Neural cell (in vitro differentiated cells): ENCODE measurements at regions not wholly inside any gene's neighbourhood (a gene's known extent, or its start where the extent isn't known, plus 50 kb on each side); places are given as distances from the start of the nearest gene placed in this dataset.

ENCODE experiments used
- H2AFZ ChIP-seq: fragments of 200-600, 300-800 bp; sonication (generic), shearing (Covaris generic); 2 replicates; pipeline ENCODE4 v1.6.0; 2014; ENCODE audit warnings: low read depth, mild to moderate bottlenecking, antibody characterized with exemption, low read length, moderate library complexity
- H3F3A ChIP-seq: fragments of 200-600 bp; shearing (Covaris generic); 2 replicates; pipeline ENCODE4 v1.6.1; 2016; ENCODE audit warnings: mild to moderate bottlenecking, moderate library complexity, mixed read lengths, antibody characterized with exemption, low read length; ENCODE audit not compliant: insufficient read depth, poor library complexity, severe bottlenecking
- H3K27ac ChIP-seq: fragments of 200-600, 300-800 bp; sonication (generic), shearing (Covaris generic); 2 replicates; pipeline ENCODE4 v1.5.1; 2014; ENCODE audit warnings: mild to moderate bottlenecking, low read length, moderate library complexity
- H3K27me3 ChIP-seq: fragments of 300-800, 200-600 bp; sonication (generic), shearing (Covaris generic); 2 replicates; pipeline ENCODE4 v1.6.0; 2014; ENCODE audit warnings: mild to moderate bottlenecking, low read depth, low read length, moderate library complexity; ENCODE audit not compliant: insufficient read depth
- H3K36me3 ChIP-seq: fragments of 300-800, 200-600 bp; sonication (generic), shearing (Covaris generic); 2 replicates; pipeline ENCODE4 v1.5.1; 2014; ENCODE audit warnings: mild to moderate bottlenecking, antibody characterized with exemption, low read length, moderate library complexity; ENCODE audit not compliant: insufficient read depth
- H3K4me2 ChIP-seq: fragments of 300-800, 200-600 bp; sonication (generic), shearing (Covaris generic); 2 replicates; pipeline ENCODE4 v1.6.0; 2014; ENCODE audit warnings: mild to moderate bottlenecking, low read length
- H3K4me3 ChIP-seq: fragments of 300-800, 200-600 bp; sonication (generic), shearing (Covaris generic); 2 replicates; pipeline ENCODE4 v1.5.1; 2014; ENCODE audit warnings: mild to moderate bottlenecking, low read length, moderate library complexity
- H3K79me2 ChIP-seq: fragments of 200-600 bp; shearing (Covaris generic); replicated peaks from 2 replicates; pipeline ENCODE4 v1.6.0; 2014; ENCODE audit warnings: mild to moderate bottlenecking, low read length, moderate library complexity; ENCODE audit not compliant: insufficient read depth
- H3K9ac ChIP-seq: fragments of 300-800, 200-600 bp; sonication (generic), shearing (Covaris generic); 2 replicates; pipeline ENCODE4 v1.6.1; 2016; ENCODE audit warnings: mild to moderate bottlenecking, low read length, mixed read lengths
- H3K9me2 ChIP-seq: fragments of 200-600 bp; shearing (Covaris generic); 2 replicates; pipeline ENCODE4 v1.6.1; 2016; ENCODE audit warnings: mild to moderate bottlenecking, low read length, mixed read lengths; ENCODE audit not compliant: insufficient read depth
- H3K9me3 ChIP-seq: fragments of 200-600, 300-800 bp; sonication (generic), shearing (Covaris generic); 2 replicates; pipeline ENCODE4 v1.6.1; 2016; ENCODE audit warnings: mild to moderate bottlenecking, mixed run types, low read length, moderate library complexity, mixed read lengths
- H4K20me1 ChIP-seq: fragments of 200-600 bp; shearing (Covaris generic); 2 replicates; pipeline ENCODE4 v1.6.1; 2016; ENCODE audit warnings: mild to moderate bottlenecking, mixed run types; ENCODE audit not compliant: insufficient read depth
- EP300 ChIP-seq: fragments of 450-650 bp; conservative IDR thresholded peaks from 2 replicates; pipeline ENCODE4 v1.6.1; 2014; ENCODE audit warnings: antibody characterized with exemption, mild to moderate bottlenecking, moderate library complexity; ENCODE audit not compliant: poor library complexity, severe bottlenecking
- EZH2 ChIP-seq: fragments of 200-600, 300-800 bp; shearing (Covaris generic), sonication (generic); IDR thresholded peaks from 2 replicates; pipeline ENCODE4 v1.6.1; 2014; ENCODE audit warnings: antibody characterized with exemption, low read length, borderline replicate concordance, mild to moderate bottlenecking; ENCODE audit not compliant: insufficient read depth, poor library complexity, severe bottlenecking
- MXI1 ChIP-seq: fragments of 450-650 bp; conservative IDR thresholded peaks from 2 replicates; pipeline ENCODE4 v1.6.1; 2014; ENCODE audit warnings: antibody characterized with exemption, mild to moderate bottlenecking; ENCODE audit not compliant: poor library complexity, severe bottlenecking
- POLR2AphosphoS5 ChIP-seq: IDR thresholded peaks from 2 replicates; pipeline ENCODE4 v1.6.1; 2012
- RAD21 ChIP-seq: fragments of 450-650 bp; conservative IDR thresholded peaks from 2 replicates; pipeline ENCODE4 v1.6.1; 2014; ENCODE audit warnings: antibody characterized with exemption, mild to moderate bottlenecking, moderate library complexity
- REST ChIP-seq: IDR thresholded peaks from 2 replicates; pipeline ENCODE4 v1.6.1; 2012; ENCODE audit warnings: borderline replicate concordance
- SMC3 ChIP-seq: fragments of 450-650 bp; conservative IDR thresholded peaks from 2 replicates; pipeline ENCODE4 v1.6.1; 2014; ENCODE audit warnings: antibody characterized with exemption, mild to moderate bottlenecking, moderate library complexity; ENCODE audit not compliant: poor library complexity
- TAF1 ChIP-seq: IDR thresholded peaks from 2 replicates; pipeline ENCODE4 v1.6.1; 2012; ENCODE audit warnings: low read depth
- TF ChIP-seq, protein P1 (sequence below): fragments of 450-650 bp; IDR thresholded peaks from 2 replicates; pipeline ENCODE4 v1.5.1; 2014; ENCODE audit warnings: antibody characterized with exemption, mild to moderate bottlenecking, moderate library complexity; ENCODE audit not compliant: poor library complexity, severe bottlenecking

GRCh38 chr21:26273686-26274313 is 103.2 kb upstream of the APP start:
- no peak overlapping the region for H2AFZ ChIP-seq

GRCh38 chr21:26267389-26267788 is 96.8 kb upstream of the APP start:
- no peaks in the 10 kb centered on the region for H3F3A ChIP-seq
- no peak overlapping the region for H3K9ac ChIP-seq
- no peaks in the 10 kb centered on the region for H4K20me1 ChIP-seq
- H3K79me2 ChIP-seq, result no peaks in the 10 kb centered on the region
- no peak overlapping the region for H3K4me2 ChIP-seq
- H2AFZ ChIP-seq, result no peak overlapping the region
- H3K4me3 ChIP-seq, result no peak overlapping the region
- H3K27ac ChIP-seq, result no peak overlapping the region
- no peaks in the 10 kb centered on the region for H3K36me3 ChIP-seq
- no peaks in the 10 kb centered on the region for H3K9me3 ChIP-seq
- no peaks in the 10 kb centered on the region for H3K9me2 ChIP-seq
- no peaks in the 10 kb centered on the region for H3K27me3 ChIP-seq
- TF ChIP-seq REST (no peak), EZH2 (no peak), SMC3 (no peak), EP300 (no peak), RAD21 (no peak), POLR2AphosphoS5 (no peak), TAF1 (no peak)
- TF ChIP-seq, protein P1, sequence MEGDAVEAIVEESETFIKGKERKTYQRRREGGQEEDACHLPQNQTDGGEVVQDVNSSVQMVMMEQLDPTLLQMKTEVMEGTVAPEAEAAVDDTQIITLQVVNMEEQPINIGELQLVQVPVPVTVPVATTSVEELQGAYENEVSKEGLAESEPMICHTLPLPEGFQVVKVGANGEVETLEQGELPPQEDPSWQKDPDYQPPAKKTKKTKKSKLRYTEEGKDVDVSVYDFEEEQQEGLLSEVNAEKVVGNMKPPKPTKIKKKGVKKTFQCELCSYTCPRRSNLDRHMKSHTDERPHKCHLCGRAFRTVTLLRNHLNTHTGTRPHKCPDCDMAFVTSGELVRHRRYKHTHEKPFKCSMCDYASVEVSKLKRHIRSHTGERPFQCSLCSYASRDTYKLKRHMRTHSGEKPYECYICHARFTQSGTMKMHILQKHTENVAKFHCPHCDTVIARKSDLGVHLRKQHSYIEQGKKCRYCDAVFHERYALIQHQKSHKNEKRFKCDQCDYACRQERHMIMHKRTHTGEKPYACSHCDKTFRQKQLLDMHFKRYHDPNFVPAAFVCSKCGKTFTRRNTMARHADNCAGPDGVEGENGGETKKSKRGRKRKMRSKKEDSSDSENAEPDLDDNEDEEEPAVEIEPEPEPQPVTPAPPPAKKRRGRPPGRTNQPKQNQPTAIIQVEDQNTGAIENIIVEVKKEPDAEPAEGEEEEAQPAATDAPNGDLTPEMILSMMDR, result no peak

More at GRCh38 chr21:26273686-26274313, 103.2 kb upstream of the APP start:
- H3K79me2 ChIP-seq, result no peaks in the 10 kb centered on the region
- H3K9ac ChIP-seq, result no peak overlapping the region
- H3K4me2 ChIP-seq, result no peak overlapping the region
- no peak overlapping the region for H3K27ac ChIP-seq
- H3F3A ChIP-seq, result no peaks in the 10 kb centered on the region
- H3K9me2 ChIP-seq, result no peaks in the 10 kb centered on the region
- H3K9me3 ChIP-seq, result peaks cover 8% of the 10 kb centered on the region
- no peaks in the 10 kb centered on the region for H3K36me3 ChIP-seq
- H3K27me3 ChIP-seq, result no peaks in the 10 kb centered on the region
- H3K4me3 ChIP-seq, result no peak overlapping the region
- no peaks in the 10 kb centered on the region for H4K20me1 ChIP-seq
- TF ChIP-seq TAF1, result no peak
- TF ChIP-seq EZH2, result no peak
- no peak for TF ChIP-seq SMC3
- no peak for TF ChIP-seq EP300
- TF ChIP-seq RAD21, result no peak
- TF ChIP-seq, protein P1, result no peak
- TF ChIP-seq POLR2AphosphoS5, result no peak
- no peak for TF ChIP-seq REST
- TF ChIP-seq MXI1, result no peak
